HAP-1 (cell line): ENCODE measurements at regions not wholly inside any gene's neighbourhood (a gene's known extent, or its start where the extent isn't known, plus 50 kb on each side); places are given as distances from the start of the nearest gene placed in this dataset.
A peak's percentile ranks its signal among the peaks of the same experiment; 100 is the strongest.

Experiments used
- DNase-seq, 2 experiments: peaks; one replicate each; pipeline ENCODE4 v3.0.0-alpha.2; 2016 to 2020; ENCODE audit warnings: low spot score in 2 of 2
- H3K27me3 ChIP-seq: fragments of 250-450 bp; sonication (Bioruptor Pico); 2 replicates; pipeline ENCODE4 v1.5.1; 2020; ENCODE audit warnings: low read depth, mild to moderate bottlenecking, moderate library complexity
- H3K36me3 ChIP-seq: fragments of 250-450 bp; sonication (Bioruptor Pico); replicated peaks from 2 replicates; pipeline ENCODE4 v1.5.1; 2020; ENCODE audit warnings: mild to moderate bottlenecking
- H3K4me1 ChIP-seq: fragments of 250-450 bp; sonication (Bioruptor Pico); 2 replicates; pipeline ENCODE4 v1.5.1; 2020; ENCODE audit warnings: mild to moderate bottlenecking
- H3K4me3 ChIP-seq: fragments of 250-450 bp; sonication (Bioruptor Pico); 2 replicates; pipeline ENCODE4 v1.5.1; 2020; ENCODE audit warnings: mild to moderate bottlenecking, moderate library complexity
- H3K9me3 ChIP-seq: fragments of 250-450 bp; sonication (Bioruptor Pico); 2 replicates; pipeline ENCODE4 v1.5.1; 2020; ENCODE audit warnings: mild to moderate bottlenecking, moderate library complexity
- in situ Hi-C: fragments of 300-500 bp; cut with MboI; formaldehyde crosslinking; loops from 3 replicates; pipeline ENCODE4 v1.14.3; 2020; ENCODE audit warnings: low sequenced_read_pairs, inconsistent platforms, mixed read lengths

DNA sequence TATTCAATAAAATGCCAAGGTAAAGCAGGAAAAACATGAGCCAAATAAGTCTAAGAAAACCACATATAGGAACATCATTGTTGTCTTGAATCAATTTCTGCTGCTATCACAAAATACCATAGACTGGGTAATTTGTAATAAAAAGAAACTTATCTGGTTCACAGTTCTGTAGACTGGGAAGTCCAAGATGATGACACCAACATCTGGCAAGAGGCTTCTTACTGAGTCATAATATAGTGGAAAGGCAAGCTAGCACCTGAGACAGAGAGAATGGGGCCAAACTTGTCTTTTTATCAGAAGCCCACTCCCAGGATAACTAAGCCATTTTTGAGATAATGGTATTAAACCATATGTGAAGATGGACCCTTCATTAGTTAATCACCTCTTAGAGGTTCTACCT lies 975.9 kb downstream of the FLRT2 start:
- H3K36me3 ChIP-seq: no peaks in the 10 kb centered on the region
- H3K27me3 ChIP-seq: no peaks in the 10 kb centered on the region
- H3K4me1 ChIP-seq: no peaks in the 10 kb centered on the region
- H3K9me3 ChIP-seq: no peaks in the 10 kb centered on the region
- DNase-seq: no peak
- no peak overlapping the region for H3K4me3 ChIP-seq
- in situ Hi-C loops: no loop called here

DNA sequence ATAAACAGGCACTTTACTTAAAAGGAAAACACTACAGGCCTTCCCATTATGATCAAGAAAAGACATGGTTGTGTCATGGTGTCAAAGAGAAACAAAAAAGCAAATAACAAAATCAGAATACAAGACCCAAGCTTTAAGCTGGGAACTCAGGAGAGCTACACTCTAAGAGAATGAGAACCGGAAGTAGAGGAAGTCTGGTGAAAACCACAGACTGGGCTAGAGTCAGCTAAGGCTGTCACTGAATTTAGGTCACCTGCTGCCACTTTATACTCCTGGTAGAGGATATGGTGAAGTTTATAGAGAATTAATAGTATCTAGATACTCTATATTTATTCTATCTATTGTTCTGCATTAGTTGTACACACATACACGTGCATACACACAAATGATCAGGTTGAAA lies 971.7 kb downstream of the FLRT2 start:
- DNase-seq: no peak

DNA sequence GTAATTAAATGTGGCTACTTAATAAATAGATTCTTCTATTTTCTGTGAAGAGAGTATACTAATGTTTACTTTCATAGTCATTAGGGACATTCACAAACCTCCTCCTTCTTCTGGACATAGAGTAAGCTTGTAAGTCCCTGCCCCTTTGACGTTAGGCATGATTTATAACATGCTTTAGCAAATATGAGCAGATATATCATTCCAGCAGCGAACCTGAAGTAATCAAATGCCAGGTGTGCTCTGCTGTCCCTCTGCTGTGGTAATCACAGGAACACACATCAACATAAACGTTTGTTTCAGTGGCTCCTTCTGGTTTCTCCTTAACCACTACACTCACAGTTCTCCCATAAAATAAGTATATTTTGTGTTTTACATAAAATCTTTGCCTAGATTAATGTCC lies 961.8 kb downstream of the FLRT2 start:
- Histone ChIP-seq H3K9me3 (no peaks in the 10 kb centered on the region), H3K27me3 (no peaks in the 10 kb centered on the region), H3K4me1 (no peaks in the 10 kb centered on the region), H3K36me3 (no peaks in the 10 kb centered on the region), H3K4me3 (no peak overlapping the region)
- DNase-seq: no peak
- in situ Hi-C loops: no loop called here

More for the DNA sequence above, 971.7 kb downstream of the FLRT2 start:
- no peaks in the 10 kb centered on the region for H3K27me3 ChIP-seq
- no peaks in the 10 kb centered on the region for H3K9me3 ChIP-seq
- H3K4me1 ChIP-seq: no peaks in the 10 kb centered on the region
- H3K36me3 ChIP-seq: no peaks in the 10 kb centered on the region
- in situ Hi-C loops: no loop called here
- H3K4me3 ChIP-seq: no peak overlapping the region

DNA sequence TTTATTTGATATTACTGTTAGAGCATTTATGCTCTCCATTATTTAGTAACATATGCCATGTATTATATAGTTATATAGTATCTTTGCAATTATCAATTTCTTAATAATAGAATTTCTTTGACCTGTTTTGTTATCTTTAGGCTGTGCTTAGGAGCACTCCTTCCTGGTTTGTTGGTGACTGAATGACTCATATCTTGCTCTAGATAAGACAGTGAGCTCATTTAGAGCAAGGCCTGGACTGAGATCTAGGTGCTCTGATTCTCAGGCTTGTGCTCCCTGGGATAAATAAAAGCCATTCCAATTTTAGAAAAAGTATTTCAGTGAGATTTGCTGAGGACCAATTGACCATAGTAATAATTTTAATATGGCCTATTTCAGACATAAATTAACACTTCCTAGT lies 951.2 kb downstream of the FLRT2 start:
- Histone ChIP-seq H3K36me3 (no peaks in the 10 kb centered on the region), H3K27me3 (no peaks in the 10 kb centered on the region), H3K9me3 (no peaks in the 10 kb centered on the region), H3K4me1 (no peaks in the 10 kb centered on the region), H3K4me3 (no peak overlapping the region)
- no peak for DNase-seq
- in situ Hi-C loops: no loop called here

DNA sequence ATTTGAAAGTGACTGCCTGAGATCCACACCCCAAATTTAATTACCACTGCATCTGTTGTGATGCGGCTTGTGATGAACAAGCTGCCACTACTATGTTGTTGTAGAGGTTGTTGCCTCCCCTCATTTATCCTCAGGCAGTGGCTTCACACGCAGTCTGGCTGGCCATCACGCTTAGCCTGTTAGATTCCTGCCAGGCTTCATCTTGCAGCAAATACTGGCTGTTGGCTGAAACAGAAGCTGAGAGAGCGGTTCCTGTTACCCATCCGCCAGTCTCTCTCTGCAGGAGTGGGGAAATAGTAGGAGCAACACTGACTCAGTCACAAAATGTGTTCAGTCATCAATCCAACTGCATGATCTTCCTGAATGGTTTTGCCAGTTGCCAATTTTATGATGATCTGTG lies 934.4 kb downstream of the FLRT2 start:
- in situ Hi-C loops: no loop called here
- DNase-seq: no peak
- no peaks in the 10 kb centered on the region for H3K4me1 ChIP-seq
- no peaks in the 10 kb centered on the region for H3K27me3 ChIP-seq
- no peak overlapping the region for H3K4me3 ChIP-seq
- H3K9me3 ChIP-seq: no peaks in the 10 kb centered on the region
- no peaks in the 10 kb centered on the region for H3K36me3 ChIP-seq

DNA sequence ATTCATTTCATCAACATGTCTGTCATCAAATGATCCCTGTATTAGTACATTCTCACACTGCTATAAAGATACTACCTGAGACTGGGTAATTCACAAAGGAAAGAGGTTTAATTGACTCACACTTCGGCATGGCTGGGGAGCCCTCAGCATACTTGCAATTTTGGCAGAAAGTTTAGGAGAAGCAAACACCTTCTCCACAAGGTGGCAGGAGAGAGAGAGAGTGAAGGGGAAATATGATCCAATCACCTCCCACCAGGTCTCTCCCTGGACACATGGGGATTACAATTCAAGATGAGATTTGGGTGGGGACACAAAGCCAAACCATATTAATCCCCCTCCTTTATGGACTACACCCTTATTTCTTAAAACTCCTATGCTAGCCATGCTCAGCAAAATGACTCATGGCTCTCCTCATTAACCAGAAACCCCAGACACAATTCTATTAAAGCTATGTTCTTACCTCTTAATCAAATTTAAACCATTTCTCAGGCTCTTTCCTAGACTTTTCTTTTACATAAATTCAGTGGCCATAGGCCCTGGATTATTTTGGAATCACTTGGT lies 932.3 kb downstream of the FLRT2 start:
- in situ Hi-C loops: no loop called here

DNA sequence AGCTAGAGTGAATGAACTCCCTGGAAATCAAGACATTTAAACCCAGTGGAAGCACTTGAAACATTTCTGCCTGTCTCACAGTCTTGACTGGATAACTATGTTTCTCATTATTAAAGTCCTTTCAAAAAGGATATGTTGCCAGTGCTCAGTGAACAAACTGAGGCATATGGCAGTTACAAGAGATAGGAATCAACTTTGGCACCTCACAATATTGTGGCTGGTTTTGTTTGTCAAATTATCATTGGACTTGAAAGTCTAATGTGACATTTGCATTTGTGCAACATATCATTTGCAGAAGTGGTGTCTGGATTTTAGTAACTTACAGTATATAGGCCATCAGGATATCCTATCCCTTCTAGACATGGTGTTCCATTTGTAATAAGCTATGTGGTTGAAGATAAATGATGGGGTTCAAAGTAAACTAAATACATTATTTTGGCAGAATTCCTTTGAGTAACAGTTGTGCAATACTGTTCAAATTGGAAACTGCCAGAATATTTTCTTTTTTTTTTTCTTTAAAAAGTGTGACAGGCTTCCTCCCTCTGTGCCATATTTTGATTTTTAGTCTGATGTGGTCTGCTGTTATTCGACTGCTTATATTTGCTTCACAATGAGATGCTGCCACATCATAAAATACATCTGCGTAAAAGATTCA lies 927.7 kb downstream of the FLRT2 start:
- no peak for DNase-seq
- H3K36me3 ChIP-seq: no peaks in the 10 kb centered on the region
- H3K4me1 ChIP-seq: no peaks in the 10 kb centered on the region
- no peaks in the 10 kb centered on the region for H3K9me3 ChIP-seq
- H3K4me3 ChIP-seq: no peak overlapping the region
- H3K27me3 ChIP-seq: no peaks in the 10 kb centered on the region
- in situ Hi-C loops: no loop called here

More for the DNA sequence above, 932.3 kb downstream of the FLRT2 start:
- Histone ChIP-seq H3K4me1 (no peaks in the 10 kb centered on the region), H3K9me3 (no peaks in the 10 kb centered on the region), H3K27me3 (no peaks in the 10 kb centered on the region), H3K36me3 (no peaks in the 10 kb centered on the region), H3K4me3 (no peak overlapping the region)
- DNase-seq: peak in 1 of 2 experiments; percentile 7

DNA sequence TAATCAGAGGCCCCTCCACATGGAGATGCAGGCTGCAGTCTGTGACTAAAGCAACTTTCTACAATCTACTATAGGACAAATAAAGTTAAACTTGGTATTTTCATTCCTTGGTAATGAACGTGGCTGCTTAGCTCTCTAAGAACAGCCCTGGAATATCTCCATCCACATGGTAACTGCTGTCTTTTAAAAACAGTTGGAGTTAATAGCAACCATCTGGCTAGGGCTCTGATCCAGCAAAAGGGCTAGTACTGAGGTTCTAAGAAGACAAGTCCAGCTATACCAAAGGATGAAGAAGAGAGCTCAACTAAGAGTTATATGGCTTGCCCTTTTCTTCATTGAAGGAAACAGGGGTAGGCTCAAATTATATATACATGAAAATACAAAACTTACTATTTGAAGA lies 920.1 kb downstream of the FLRT2 start:
- in situ Hi-C loops: no loop called here
- Histone ChIP-seq H3K36me3 (no peaks in the 10 kb centered on the region), H3K9me3 (no peaks in the 10 kb centered on the region), H3K4me3 (no peak overlapping the region), H3K4me1 (no peaks in the 10 kb centered on the region), H3K27me3 (no peaks in the 10 kb centered on the region)
- DNase-seq: no peak

DNA sequence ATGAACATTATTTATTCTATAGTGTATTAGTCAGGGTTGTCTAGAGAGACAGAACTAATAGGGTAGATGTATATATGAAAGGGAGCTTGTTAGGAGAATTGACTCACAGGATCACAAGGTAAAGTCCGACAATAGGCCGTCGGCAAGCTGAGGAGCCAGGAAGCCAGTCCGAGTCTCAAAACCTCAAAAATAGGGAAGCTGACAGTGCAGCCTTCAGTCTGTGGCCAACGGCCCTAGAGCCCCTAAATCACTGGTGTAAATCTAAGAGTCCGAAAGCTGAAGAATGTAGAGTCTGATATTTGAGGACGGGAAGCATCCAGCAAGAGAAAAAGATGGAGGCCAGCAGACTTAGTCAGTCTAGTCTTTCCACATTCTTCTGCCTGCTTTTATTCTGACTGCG lies 912.2 kb downstream of the FLRT2 start:
- in situ Hi-C loops: no loop called here
- DNase-seq: no peak
- H3K4me1 ChIP-seq: no peaks in the 10 kb centered on the region

DNA sequence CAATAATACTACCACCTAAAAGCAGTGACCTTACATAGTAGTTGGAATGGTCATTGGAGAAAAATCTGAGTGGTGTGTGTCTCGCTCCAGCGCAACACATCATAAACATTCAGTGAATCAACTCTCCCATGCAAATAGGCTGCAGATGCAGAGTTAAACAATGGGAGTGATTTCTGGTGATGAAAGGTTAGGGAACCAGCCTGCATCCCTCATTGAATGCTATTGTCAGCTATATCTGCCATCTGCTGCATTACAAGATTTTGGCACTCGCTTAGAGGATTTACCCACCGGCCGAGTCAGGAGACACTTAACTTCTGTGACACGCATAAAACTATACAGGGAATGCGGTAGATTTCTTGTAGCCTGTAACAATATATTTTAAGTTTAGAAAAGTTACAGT lies 900.9 kb downstream of the FLRT2 start:
- Histone ChIP-seq H3K36me3 (no peaks in the 10 kb centered on the region), H3K27me3 (no peaks in the 10 kb centered on the region), H3K4me3 (no peak overlapping the region), H3K4me1 (no peaks in the 10 kb centered on the region), H3K9me3 (no peaks in the 10 kb centered on the region)
- DNase-seq: no peak
- in situ Hi-C loops: no loop called here

More for the DNA sequence above, 912.2 kb downstream of the FLRT2 start:
- Histone ChIP-seq H3K4me3 (no peak overlapping the region), H3K36me3 (no peaks in the 10 kb centered on the region), H3K9me3 (no peaks in the 10 kb centered on the region), H3K27me3 (no peaks in the 10 kb centered on the region)

DNA sequence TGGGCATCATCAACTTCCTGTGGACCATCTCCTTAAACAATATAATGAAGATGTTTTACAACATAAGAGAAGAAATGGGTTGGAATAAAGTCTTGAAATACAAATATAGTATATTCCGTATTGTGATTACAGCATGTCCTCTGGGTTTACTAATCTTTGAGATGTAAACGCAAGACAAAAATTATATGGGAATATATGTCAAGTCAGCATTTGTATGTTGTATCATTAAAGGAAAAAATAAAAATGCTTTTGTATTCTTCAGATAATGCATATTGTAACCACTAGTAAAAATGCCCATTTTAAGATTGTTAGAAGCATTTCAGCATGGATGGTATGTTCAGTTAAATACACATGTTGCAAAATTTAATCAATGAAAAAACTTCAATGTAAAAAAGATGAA lies 893.3 kb downstream of the FLRT2 start:
- no peaks in the 10 kb centered on the region for H3K36me3 ChIP-seq

DNA sequence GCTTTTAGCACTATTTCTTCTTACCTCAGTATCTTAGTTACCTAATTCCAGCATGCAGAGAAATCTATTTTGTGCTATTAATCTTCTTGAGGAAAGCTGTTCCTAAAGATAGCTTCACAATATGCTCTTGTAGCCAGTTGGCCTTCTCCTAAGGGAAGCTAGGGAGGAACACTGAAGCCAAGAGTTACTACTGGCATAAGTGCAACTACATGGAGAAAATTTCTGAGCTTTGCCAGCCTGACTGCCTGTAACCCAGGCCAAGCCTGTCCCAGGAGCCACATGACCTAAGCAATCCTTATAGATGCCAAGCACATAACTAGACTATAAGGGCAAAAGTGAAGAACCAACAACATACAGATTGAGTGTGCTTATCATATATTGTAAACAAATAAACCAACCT lies 890.2 kb downstream of the FLRT2 start:
- Histone ChIP-seq H3K27me3 (no peaks in the 10 kb centered on the region), H3K4me3 (no peak overlapping the region), H3K9me3 (no peaks in the 10 kb centered on the region), H3K36me3 (no peaks in the 10 kb centered on the region), H3K4me1 (no peaks in the 10 kb centered on the region)
- no peak for DNase-seq
- in situ Hi-C loops: no loop called here

More for the DNA sequence above, 893.3 kb downstream of the FLRT2 start:
- Histone ChIP-seq H3K4me1 (no peaks in the 10 kb centered on the region), H3K4me3 (no peak overlapping the region), H3K27me3 (no peaks in the 10 kb centered on the region), H3K9me3 (no peaks in the 10 kb centered on the region)
- in situ Hi-C loops: no loop called here
- no peak for DNase-seq

DNA sequence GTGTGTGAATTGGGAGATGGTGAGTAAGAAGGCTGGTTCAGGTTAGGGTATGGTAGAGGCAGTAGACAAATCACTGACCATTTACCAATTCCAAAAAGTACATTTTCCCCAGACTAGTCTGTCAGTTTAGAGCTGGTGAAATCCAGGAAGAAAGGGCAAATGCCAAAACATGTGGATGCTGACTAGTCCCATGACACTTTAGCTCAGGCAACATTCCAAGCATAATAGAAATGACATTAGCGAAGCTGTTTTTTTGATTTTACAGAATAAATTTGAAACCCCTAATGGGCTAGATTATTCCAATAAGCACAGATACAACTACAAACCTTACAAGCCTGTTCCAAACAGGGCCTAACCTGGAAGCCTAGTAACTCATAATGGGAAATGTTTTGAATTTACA lies 884.2 kb downstream of the FLRT2 start:
- DNase-seq: no peak
- in situ Hi-C loops: no loop called here
- Histone ChIP-seq H3K9me3 (no peaks in the 10 kb centered on the region), H3K4me1 (no peaks in the 10 kb centered on the region), H3K27me3 (no peaks in the 10 kb centered on the region), H3K36me3 (no peaks in the 10 kb centered on the region), H3K4me3 (no peak overlapping the region)

DNA sequence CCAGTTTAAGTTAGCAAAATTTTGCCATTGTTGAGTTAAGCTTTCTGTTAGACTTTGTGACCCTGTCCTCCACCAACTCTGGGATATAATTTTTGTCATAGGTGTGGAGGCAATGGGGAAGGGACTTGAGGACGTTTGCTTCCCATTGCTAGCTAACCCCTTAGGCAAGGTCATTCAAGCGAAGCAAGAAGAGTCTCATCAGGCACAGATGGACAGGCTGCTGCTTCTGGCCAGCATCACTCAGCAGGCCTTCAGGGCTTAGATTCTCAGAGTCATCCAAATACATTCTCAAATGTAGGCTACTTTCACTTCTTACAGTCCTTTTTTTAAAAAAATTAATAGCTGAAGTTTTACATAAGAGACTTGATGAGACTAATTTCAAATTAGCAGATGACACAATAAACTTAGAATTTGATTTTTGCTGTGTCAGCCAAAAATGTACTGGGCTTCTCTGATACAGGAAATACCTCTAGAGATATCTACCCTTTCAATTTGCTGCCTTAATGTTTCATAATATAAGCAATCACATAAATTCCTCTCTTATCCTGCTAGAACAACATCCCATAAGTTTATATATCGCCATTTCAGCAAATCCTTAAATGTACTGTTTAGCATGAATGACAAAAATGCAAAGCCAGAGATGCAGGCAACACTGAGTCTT lies 875.2 kb downstream of the FLRT2 start:
- no peak overlapping the region for H3K4me3 ChIP-seq
- no peak for DNase-seq
- H3K4me1 ChIP-seq: no peaks in the 10 kb centered on the region
- H3K9me3 ChIP-seq: no peaks in the 10 kb centered on the region
- no peaks in the 10 kb centered on the region for H3K27me3 ChIP-seq
- H3K36me3 ChIP-seq: no peaks in the 10 kb centered on the region
- in situ Hi-C loops: no loop called here
